K562 (cell line): ENCODE measurements at regions not wholly inside any gene's neighbourhood (a gene's known extent, or its start where the extent isn't known, plus 50 kb on each side); places are given as distances from the start of the nearest gene placed in this dataset.

Experiments used
- ATAC-seq: fragments of 200-7000 bp; cut with Tn5 transposase; 3 replicates; pipeline ENCODE4 v1.9.1; 2020; ENCODE audit warnings: moderate library complexity
- BruUV-seq: library from RNA; stranded (reverse); fragments of 400-500 nt; replicated peaks from 2 replicates; lab custom pipeline; 2021; lab: Mats Ljungman, UMichigan
- CTCF ChIA-PET: fragments of 300-600 bp; formaldehyde crosslinking; extraction: SDS; loops from one replicate; lab custom pipeline; 2021; ENCODE audit warnings: low intra/inter-chr PET ratio; lab: Yijun Ruan, JAX
- POLR2A ChIA-PET: fragments of 300-600, 350-650 bp; sonication (Branson Sonifier 250); formaldehyde crosslinking; extraction: SDS; loops from one replicate; lab custom pipeline; 2021; ENCODE audit warnings: antibody characterized with exemption, inconsistent platforms; lab: Yijun Ruan, JAX
- DNase-seq, 4 experiments: peaks; one replicate each; pipeline versions ENCODE4 v3.0.0 to v3.0.0-alpha.2; 2011 to 2018; ENCODE audit warnings: low spot score in 3 of 4, mixed read lengths in 3 of 4; ENCODE audit errors: extremely low read depth in 1 of 4
- FAIRE-seq: peaks from 2 replicates; lab custom pipeline; 2011; peaks lifted over from hg19 to GRCh38; lab: Jason Lieb, UNC
- H2AFZ ChIP-seq: 2 replicates; pipeline ENCODE4 v1.6.0; 2011; ENCODE audit warnings: low read depth, low read length, control low read depth, inconsistent platforms
- H3K27ac ChIP-seq: fragments of 200-600 bp; 3 replicates; pipeline ENCODE4 v1.8.0; 2011; ENCODE audit warnings: low read depth, mild to moderate bottlenecking, control low read depth, inconsistent platforms, low read length, moderate library complexity, mixed read lengths; ENCODE audit errors: extremely low read depth
- H3K27me3 ChIP-seq, 2 experiments: fragments of 300-600 bp in 1 of 2; 2 replicates in 1 of 2; 3 replicates in 1 of 2; pipeline versions ENCODE4 v1.6.0 to v1.8.0; 2011; ENCODE audit warnings: inconsistent platforms in 2 of 2, low read length in 2 of 2, mild to moderate bottlenecking in 1 of 2, mixed read lengths in 1 of 2, moderate library complexity in 1 of 2; ENCODE audit not compliant: control insufficient read depth in 2 of 2, insufficient read depth in 2 of 2
- H3K36me3 ChIP-seq: fragments of 300-600 bp; 3 replicates; pipeline ENCODE4 v1.8.0; 2011; ENCODE audit warnings: mild to moderate bottlenecking, low read length, inconsistent platforms; ENCODE audit not compliant: control insufficient read depth, insufficient read depth
- H3K4me1 ChIP-seq, 2 experiments: fragments of 200-600 bp in 1 of 2; replicated peaks in 1 of 2; 2 replicates in 1 of 2; 3 replicates in 1 of 2; pipeline versions ENCODE4 v1.5.1 to v1.8.0; 2011; ENCODE audit warnings: inconsistent platforms in 2 of 2, low read length in 2 of 2, mild to moderate bottlenecking in 1 of 2, mixed read lengths in 1 of 2, moderate library complexity in 1 of 2; ENCODE audit not compliant: control insufficient read depth in 2 of 2, insufficient read depth in 2 of 2
- H3K4me2 ChIP-seq: 2 replicates; pipeline ENCODE4 v1.6.1; 2011; ENCODE audit warnings: low read length, control low read depth, inconsistent platforms, mixed read lengths; ENCODE audit not compliant: insufficient read depth
- H3K4me3 ChIP-seq: fragments of 200-600 bp; sonication (generic), shearing (Covaris generic); 2 replicates; pipeline ENCODE4 v1.5.1; 2016; ENCODE audit warnings: control low read depth, inconsistent platforms
- H3K79me2 ChIP-seq: fragments of 200-600 bp; 3 replicates; pipeline ENCODE4 v1.8.0; 2011; ENCODE audit warnings: low read length, inconsistent platforms; ENCODE audit not compliant: control insufficient read depth, insufficient read depth
- H3K9ac ChIP-seq, 2 experiments: 2 replicates each; pipeline versions ENCODE4 v1.6.0 to v1.6.1; 2011; ENCODE audit warnings: low read depth in 2 of 2, low read length in 2 of 2, control low read depth in 1 of 2, inconsistent platforms in 1 of 2, mild to moderate bottlenecking in 1 of 2, mixed read lengths in 1 of 2; ENCODE audit not compliant: insufficient read depth in 1 of 2
- H3K9me1 ChIP-seq: one replicate; pipeline ENCODE4 v1.6.0; 2011; ENCODE audit warnings: inconsistent platforms, mild to moderate bottlenecking, low read length, moderate library complexity; ENCODE audit not compliant: control insufficient read depth, insufficient read depth
- H3K9me3 ChIP-seq: replicated peaks from 2 replicates; pipeline ENCODE4 v1.5.1; 2011; ENCODE audit warnings: low read depth, low read length, inconsistent platforms; ENCODE audit not compliant: control insufficient read depth, insufficient read depth
- H4K20me1 ChIP-seq: replicated peaks from 2 replicates; pipeline ENCODE4 v1.6.1; 2011; ENCODE audit warnings: low read length, inconsistent platforms, mixed read lengths; ENCODE audit not compliant: control insufficient read depth, insufficient read depth
- ARID2 ChIP-seq: fragments of 450-650 bp; IDR thresholded peaks from 2 replicates; pipeline ENCODE4 v1.6.1; 2017; ENCODE audit warnings: antibody characterized with exemption, mild to moderate bottlenecking
- CEBPB ChIP-seq: fragments of 450-650 bp; IDR thresholded peaks from 2 replicates; pipeline ENCODE4 v1.6.1; 2016; ENCODE audit warnings: missing genetic modification characterization, missing compliant biosample characterization
- EP400 ChIP-seq: fragments of 450-650 bp; IDR thresholded peaks from 2 replicates; pipeline ENCODE4 v1.6.1; 2017; ENCODE audit warnings: antibody characterized with exemption, mild to moderate bottlenecking, moderate library complexity
- ETV5 ChIP-seq: sonication (generic); formaldehyde crosslinking; IDR thresholded peaks from 2 replicates; pipeline ENCODE4 v1.4.0; 2020; ENCODE audit warnings: low read depth, mild to moderate bottlenecking, missing genetic modification reagents
- HLTF ChIP-seq: fragments of 450-650 bp; IDR thresholded peaks from 2 replicates; pipeline ENCODE4 v1.6.1; 2016
- SMARCC2 ChIP-seq: fragments of 450-650 bp; IDR thresholded peaks from 2 replicates; pipeline ENCODE4 v1.6.1; 2017; ENCODE audit warnings: antibody characterized with exemption, moderate library complexity, mild to moderate bottlenecking, low read depth
- ZNF507 ChIP-seq: conservative IDR thresholded peaks from 2 replicates; pipeline ENCODE4 v1.6.1; 2017; ENCODE audit warnings: missing genetic modification characterization, missing compliant biosample characterization
- WGBS: fragments of 100-300 bp; shearing (Covaris generic); methylation state at CpG from one replicate; pipeline ENCODE4 v1.1.6; 2016; ENCODE audit warnings: low coverage, mixed read lengths; ENCODE audit not compliant: insufficient coverage; ENCODE audit errors: missing lambda C conversion rate; 5-methylcytosine and 5-hydroxymethylcytosine counted together
- in situ Hi-C: fragments of 300-500 bp; cut with MboI; formaldehyde crosslinking; loops from 4 replicates; pipeline ENCODE4 v1.15.0; 2018; ENCODE audit warnings: inconsistent platforms, mixed read lengths
- intact Hi-C: fragments of 100-400 bp; cut with micrococcal nuclease; formaldehyde crosslinking; loops from 2 replicates; pipeline ENCODE4 v1.14.2; 2022
- TF ChIP-seq, protein P1 (sequence below), 2 experiments: fragments of 250-450 bp in 1 of 2; fragments of 450-650 bp in 1 of 2; sonication (Bioruptor Pico) in 1 of 2; IDR thresholded peaks; 2 replicates each; pipeline versions ENCODE4 v1.6.1 to v1.8.0; 2016 to 2021; ENCODE audit warnings: mild to moderate bottlenecking in 2 of 2, moderate library complexity in 2 of 2, missing compliant biosample characterization in 1 of 2, missing genetic modification characterization in 1 of 2

DNA sequence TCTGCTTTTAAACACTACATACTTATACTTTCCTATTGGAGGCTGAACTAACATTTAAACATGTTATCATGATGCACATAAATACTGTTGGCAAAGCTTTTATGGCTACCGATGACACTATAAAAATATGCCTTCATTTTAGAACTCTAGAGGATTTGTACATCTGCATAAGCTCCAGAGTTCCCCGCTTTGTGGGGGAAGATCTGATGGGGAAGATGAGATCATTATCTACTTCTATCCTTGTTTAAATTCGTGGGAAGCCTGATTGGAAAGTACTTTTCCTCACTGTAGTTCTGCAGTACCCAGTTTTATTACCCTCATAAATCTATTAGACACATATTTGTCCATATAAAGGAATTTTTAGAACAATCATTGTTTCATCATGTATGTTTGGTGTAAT, 299.6 kb upstream of the ATP2B1 start:
- H3K9ac ChIP-seq, result no peak overlapping the region
- no peak for DNase-seq
- no peaks in the 10 kb centered on the region for H3K79me2 ChIP-seq
- no peaks in the 10 kb centered on the region; a peak in 1 of 5 replicates for H3K27me3 ChIP-seq
- ChIA-PET CTCF (interaction anchor here (0.6 kb wide), 1 partner anchor 16 kb away, joined by 3 read pairs; no protein-coding TSS in a partner anchor), POLR2A (no interaction called here)
- 2% methylated on average over 3 of the region's 3 CpGs for WGBS
- H3K36me3 ChIP-seq, result no peaks in the 10 kb centered on the region
- H3K4me1 ChIP-seq, result no peaks in the 10 kb centered on the region
- ATAC-seq, result no peak
- in situ Hi-C loops, result no loop called here
- TF ChIP-seq EP400 (no peak), SMARCC2 (no peak), ETV5 (no peak), ARID2 (no peak), ZNF507 (tag) (no peak), CEBPB (tag) (no peak), HLTF (no peak)
- TF ChIP-seq, protein P1, sequence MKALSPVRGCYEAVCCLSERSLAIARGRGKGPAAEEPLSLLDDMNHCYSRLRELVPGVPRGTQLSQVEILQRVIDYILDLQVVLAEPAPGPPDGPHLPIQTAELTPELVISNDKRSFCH (CRISPR knock-in tag; IDR thresholded peaks at IDR 0.05), result no peak
- TF ChIP-seq, protein P1 (tag; IDR thresholded peaks at IDR 0.05), result no peak
- no peak for FAIRE-seq
- H3K27ac ChIP-seq, result no peak overlapping the region
- H4K20me1 ChIP-seq, result no peaks in the 10 kb centered on the region
- no peak overlapping the region for H2AFZ ChIP-seq
- H3K4me2 ChIP-seq, result no peak overlapping the region
- H3K9me1 ChIP-seq, result no peaks in the 10 kb centered on the region
- H3K9me3 ChIP-seq, result no peaks in the 10 kb centered on the region
- no TSS peak for BruUV-seq
- H3K4me3 ChIP-seq, result no peak overlapping the region
- intact Hi-C loops, result no loop called here
